Heart left ventricle (tissue), 13 donors: ENCODE measurements at regions not wholly inside any gene's neighbourhood (a gene's known extent, or its start where the extent isn't known, plus 50 kb on each side); places are given as distances from the start of the nearest gene placed in this dataset.

Experiments
- CTCF ChIP-seq, 12 donors: fragments of 200-600 bp; sonication (generic) in 4 of 12; IDR thresholded peaks; one replicate each; pipeline versions ENCODE4 v1.5.0 to v1.8.0; 2018 to 2022; ENCODE audit warnings: antibody characterized with exemption in 12 of 12, mild to moderate bottlenecking in 5 of 12
- POLR2A ChIP-seq, 2 donors: fragments of 450-650 bp; IDR thresholded peaks; one replicate each; pipeline ENCODE4 v1.6.1; 2017; ENCODE audit warnings: antibody characterized with exemption in 2 of 2, mild to moderate bottlenecking in 2 of 2, moderate library complexity in 2 of 2
- donor health status: ischemic (EF 13 %, LVEDD 7.1; RV severe dilation, severe dysfunction).
- donor health status: DM: no; HTN: yes; CAD: no.
- donor health status: DM: no; HTN: no; CAD: no.
- donor health status: ischemic (EF 25% LVEDD 6.9; RV normal size, moderate dysfunction).
- donor health status: ischemic (EF 25% LVEDD 5.7; RV mildly dilated, moderate dysfunction).
- donor health status: ischemic (EF 35%, LVEDD 5.7; RV mildly dilated, moderate dysfunction).
- donor health status: nonischemic (EF 11% LVEDD 7.7; RV severe dilation, severe dysfunction).
- donor health status: DM: yes; HTN: yes; CAD: no.
- donor health status: PGD.
- donor health status: ischemic (EF 29% LVEDD 5.4; RV normal size, mild dysfunction).
- donor health status: nonischemic (EF 23%, LVEDD 6.1; RV moderate dilation, normal function).

- TF ChIP-seq CTCF (IDR thresholded peaks at IDR 0.05): no peak
- TF ChIP-seq POLR2A (IDR thresholded peaks at IDR 0.05): no peak
Measured at GRCh38 chr20:56769921-56770600, 141.0 kb downstream of the TFAP2C start.
